Neural cell (in vitro differentiated cells): ENCODE measurements at regions not wholly inside any gene's neighbourhood (a gene's known extent, or its start where the extent isn't known, plus 50 kb on each side); places are given as distances from the start of the nearest gene placed in this dataset.

Experiments used
- H2AFZ ChIP-seq: fragments of 200-600, 300-800 bp; sonication (generic), shearing (Covaris generic); 2 replicates; pipeline ENCODE4 v1.6.0; 2014; ENCODE audit warnings: low read depth, mild to moderate bottlenecking, antibody characterized with exemption, low read length, moderate library complexity
- H3F3A ChIP-seq: fragments of 200-600 bp; shearing (Covaris generic); 2 replicates; pipeline ENCODE4 v1.6.1; 2016; ENCODE audit warnings: mild to moderate bottlenecking, moderate library complexity, mixed read lengths, antibody characterized with exemption, low read length; ENCODE audit not compliant: insufficient read depth, poor library complexity, severe bottlenecking
- H3K27ac ChIP-seq: fragments of 200-600, 300-800 bp; sonication (generic), shearing (Covaris generic); 2 replicates; pipeline ENCODE4 v1.5.1; 2014; ENCODE audit warnings: mild to moderate bottlenecking, low read length, moderate library complexity
- H3K27me3 ChIP-seq: fragments of 300-800, 200-600 bp; sonication (generic), shearing (Covaris generic); 2 replicates; pipeline ENCODE4 v1.6.0; 2014; ENCODE audit warnings: mild to moderate bottlenecking, low read depth, low read length, moderate library complexity; ENCODE audit not compliant: insufficient read depth
- H3K36me3 ChIP-seq: fragments of 300-800, 200-600 bp; sonication (generic), shearing (Covaris generic); 2 replicates; pipeline ENCODE4 v1.5.1; 2014; ENCODE audit warnings: mild to moderate bottlenecking, antibody characterized with exemption, low read length, moderate library complexity; ENCODE audit not compliant: insufficient read depth
- H3K4me2 ChIP-seq: fragments of 300-800, 200-600 bp; sonication (generic), shearing (Covaris generic); 2 replicates; pipeline ENCODE4 v1.6.0; 2014; ENCODE audit warnings: mild to moderate bottlenecking, low read length
- H3K4me3 ChIP-seq: fragments of 300-800, 200-600 bp; sonication (generic), shearing (Covaris generic); 2 replicates; pipeline ENCODE4 v1.5.1; 2014; ENCODE audit warnings: mild to moderate bottlenecking, low read length, moderate library complexity
- H3K79me2 ChIP-seq: fragments of 200-600 bp; shearing (Covaris generic); replicated peaks from 2 replicates; pipeline ENCODE4 v1.6.0; 2014; ENCODE audit warnings: mild to moderate bottlenecking, low read length, moderate library complexity; ENCODE audit not compliant: insufficient read depth
- H3K9ac ChIP-seq: fragments of 300-800, 200-600 bp; sonication (generic), shearing (Covaris generic); 2 replicates; pipeline ENCODE4 v1.6.1; 2016; ENCODE audit warnings: mild to moderate bottlenecking, low read length, mixed read lengths
- H3K9me2 ChIP-seq: fragments of 200-600 bp; shearing (Covaris generic); 2 replicates; pipeline ENCODE4 v1.6.1; 2016; ENCODE audit warnings: mild to moderate bottlenecking, low read length, mixed read lengths; ENCODE audit not compliant: insufficient read depth
- H3K9me3 ChIP-seq: fragments of 200-600, 300-800 bp; sonication (generic), shearing (Covaris generic); 2 replicates; pipeline ENCODE4 v1.6.1; 2016; ENCODE audit warnings: mild to moderate bottlenecking, mixed run types, low read length, moderate library complexity, mixed read lengths
- H4K20me1 ChIP-seq: fragments of 200-600 bp; shearing (Covaris generic); 2 replicates; pipeline ENCODE4 v1.6.1; 2016; ENCODE audit warnings: mild to moderate bottlenecking, mixed run types; ENCODE audit not compliant: insufficient read depth
- CTCF ChIP-seq: fragments of 450-650 bp; IDR thresholded peaks from 2 replicates; pipeline ENCODE4 v1.5.1; 2014; ENCODE audit warnings: antibody characterized with exemption, mild to moderate bottlenecking, moderate library complexity; ENCODE audit not compliant: poor library complexity, severe bottlenecking
- EP300 ChIP-seq: fragments of 450-650 bp; conservative IDR thresholded peaks from 2 replicates; pipeline ENCODE4 v1.6.1; 2014; ENCODE audit warnings: antibody characterized with exemption, mild to moderate bottlenecking, moderate library complexity; ENCODE audit not compliant: poor library complexity, severe bottlenecking
- EZH2 ChIP-seq: fragments of 200-600, 300-800 bp; shearing (Covaris generic), sonication (generic); IDR thresholded peaks from 2 replicates; pipeline ENCODE4 v1.6.1; 2014; ENCODE audit warnings: antibody characterized with exemption, low read length, borderline replicate concordance, mild to moderate bottlenecking; ENCODE audit not compliant: insufficient read depth, poor library complexity, severe bottlenecking
- MXI1 ChIP-seq: fragments of 450-650 bp; conservative IDR thresholded peaks from 2 replicates; pipeline ENCODE4 v1.6.1; 2014; ENCODE audit warnings: antibody characterized with exemption, mild to moderate bottlenecking; ENCODE audit not compliant: poor library complexity, severe bottlenecking
- POLR2AphosphoS5 ChIP-seq: IDR thresholded peaks from 2 replicates; pipeline ENCODE4 v1.6.1; 2012
- RAD21 ChIP-seq: fragments of 450-650 bp; conservative IDR thresholded peaks from 2 replicates; pipeline ENCODE4 v1.6.1; 2014; ENCODE audit warnings: antibody characterized with exemption, mild to moderate bottlenecking, moderate library complexity
- REST ChIP-seq: IDR thresholded peaks from 2 replicates; pipeline ENCODE4 v1.6.1; 2012; ENCODE audit warnings: borderline replicate concordance
- SMC3 ChIP-seq: fragments of 450-650 bp; conservative IDR thresholded peaks from 2 replicates; pipeline ENCODE4 v1.6.1; 2014; ENCODE audit warnings: antibody characterized with exemption, mild to moderate bottlenecking, moderate library complexity; ENCODE audit not compliant: poor library complexity
- TAF1 ChIP-seq: IDR thresholded peaks from 2 replicates; pipeline ENCODE4 v1.6.1; 2012; ENCODE audit warnings: low read depth

- Histone ChIP-seq H3K36me3 (no peaks in the 10 kb centered on the region), H3F3A (peaks cover 3% of the 10 kb centered on the region), H3K27me3 (no peaks in the 10 kb centered on the region), H3K9me2 (no peaks in the 10 kb centered on the region), H4K20me1 (no peaks in the 10 kb centered on the region), H3K27ac (no peak overlapping the region), H3K9me3 (no peaks in the 10 kb centered on the region), H2AFZ (no peak overlapping the region), H3K4me2 (no peak overlapping the region), H3K9ac (no peak overlapping the region), H3K4me3 (no peak overlapping the region), H3K79me2 (no peaks in the 10 kb centered on the region)
- TF ChIP-seq TAF1 (no peak), SMC3 (no peak), REST (no peak), RAD21 (no peak), POLR2AphosphoS5 (no peak), EZH2 (no peak), EP300 (no peak), CTCF (no peak), MXI1 (no peak)
Observed at GRCh38 chr18:41767960-41768359, 187.1 kb upstream of the PIK3C3 start.

GRCh38 chr18:41765460-41765859 lies 189.6 kb upstream of the PIK3C3 start:
- no peak overlapping the region for H2AFZ ChIP-seq
- no peaks in the 10 kb centered on the region for H4K20me1 ChIP-seq

GRCh38 chr18:41763361-41763760 lies 191.7 kb upstream of the PIK3C3 start:
- Histone ChIP-seq H3K27ac (no peak overlapping the region), H3K36me3 (no peaks in the 10 kb centered on the region), H3K4me3 (no peak overlapping the region), H3K27me3 (no peaks in the 10 kb centered on the region), H3K4me2 (no peak overlapping the region), H2AFZ (no peak overlapping the region), H3K9me3 (no peaks in the 10 kb centered on the region), H4K20me1 (no peaks in the 10 kb centered on the region), H3K9me2 (no peaks in the 10 kb centered on the region), H3K79me2 (no peaks in the 10 kb centered on the region), H3K9ac (no peak overlapping the region), H3F3A (peaks cover 3% of the 10 kb centered on the region)
- TF ChIP-seq POLR2AphosphoS5 = no peak
- no peak for TF ChIP-seq EP300
- no peak for TF ChIP-seq MXI1
- no peak for TF ChIP-seq CTCF
- TF ChIP-seq TAF1 = no peak
- no peak for TF ChIP-seq EZH2
- TF ChIP-seq SMC3 = no peak
- TF ChIP-seq RAD21 = no peak
- TF ChIP-seq REST = no peak

More at GRCh38 chr18:41765460-41765859, 189.6 kb upstream of the PIK3C3 start:
- no peaks in the 10 kb centered on the region for H3K27me3 ChIP-seq
- no peaks in the 10 kb centered on the region for H3K9me2 ChIP-seq
- H3K79me2 ChIP-seq = no peaks in the 10 kb centered on the region
- peak overlapping the region; percentile 71 for H3K27ac ChIP-seq
- H3K9me3 ChIP-seq = no peaks in the 10 kb centered on the region
- H3K4me3 ChIP-seq = no peak overlapping the region
- H3K36me3 ChIP-seq = no peaks in the 10 kb centered on the region
- no peak overlapping the region for H3K4me2 ChIP-seq
- TF ChIP-seq EZH2 (no peak), EP300 (peak; percentile 42)
- H3K9ac ChIP-seq = peak overlapping the region; percentile 3
- peaks cover 3% of the 10 kb centered on the region for H3F3A ChIP-seq
